ENCODE measurements at regions not wholly inside any gene's neighbourhood (a gene's known extent, or its start where the extent isn't known, plus 50 kb on each side); places are given as distances from the start of the nearest gene placed in this dataset.

DNA sequence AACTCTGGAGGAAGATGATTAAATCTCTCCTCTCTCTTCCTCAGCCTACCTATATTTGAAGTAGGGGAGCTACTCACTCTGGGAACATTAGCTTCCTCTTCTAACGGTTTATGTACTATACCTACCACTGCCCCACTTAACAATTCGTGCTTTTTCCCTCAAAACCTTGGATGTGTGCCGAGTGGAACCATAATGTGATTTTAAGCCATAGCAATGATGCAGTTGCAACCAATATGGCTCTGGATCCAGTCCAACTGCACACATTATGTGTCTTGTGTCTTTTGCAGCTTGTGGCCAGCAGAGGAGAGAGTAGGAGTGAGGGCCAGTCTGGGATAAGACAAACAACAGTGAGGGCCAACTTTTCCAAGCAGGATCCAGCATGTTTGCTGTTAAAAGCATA is 170.7 kb downstream of the GATA3 start:
- DNase-seq = no peak

DNA sequence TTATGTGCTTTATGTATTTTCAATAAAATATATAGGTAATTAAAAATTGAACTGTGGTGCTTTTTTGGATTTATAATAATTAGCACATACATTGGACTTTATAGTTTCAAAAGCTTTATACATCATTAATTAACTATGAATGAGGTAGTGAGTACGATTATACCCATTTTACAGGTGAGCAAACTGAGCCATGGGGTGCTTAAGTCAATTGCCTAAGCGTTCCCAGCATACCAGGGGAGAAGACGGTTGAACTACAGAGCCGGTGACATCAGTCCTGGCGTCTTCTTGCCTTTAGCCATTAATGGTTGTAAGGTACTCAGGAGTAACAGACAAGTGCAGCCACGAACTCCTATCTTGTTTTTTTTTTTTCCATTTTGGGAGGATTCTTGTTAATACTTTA is 172.8 kb downstream of the GATA3 start:
- TF ChIP-seq POLR2A (IDR thresholded peaks at IDR 0.05; ENCODE audit: low read length) = no peak
- no peak for DNase-seq

More for the DNA sequence above, 170.7 kb downstream of the GATA3 start:
- TF ChIP-seq GATA1 (IDR thresholded peaks at IDR 0.05; ENCODE audit: low read depth, low read length) (no peak), POLR2A (IDR thresholded peaks at IDR 0.05; ENCODE audit: low read length) (no peak)

DNA sequence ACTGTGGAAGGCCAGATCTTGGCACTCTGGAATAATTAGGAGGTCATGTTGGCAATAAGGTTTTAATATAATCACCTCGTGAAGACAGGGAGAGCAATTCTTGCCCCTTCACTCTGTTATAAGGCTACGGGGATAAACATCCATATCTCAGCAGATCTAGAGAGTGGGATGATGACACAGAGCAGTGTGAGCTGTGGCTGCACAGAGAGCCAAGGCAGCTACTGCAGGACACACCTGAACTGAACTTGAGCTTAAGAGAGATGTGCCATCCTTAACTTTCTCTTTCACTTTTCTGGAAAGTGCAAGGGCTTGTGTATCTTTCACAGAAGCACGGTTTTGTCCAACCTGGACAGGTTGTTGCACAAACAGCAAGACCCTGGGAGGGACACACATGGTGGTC is 174.7 kb downstream of the GATA3 start:
- TF ChIP-seq POLR2A (IDR thresholded peaks at IDR 0.05; ENCODE audit: low read length) (no peak), GATA1 (IDR thresholded peaks at IDR 0.05; ENCODE audit: low read depth, low read length) (no peak)
- no peak for DNase-seq

DNA sequence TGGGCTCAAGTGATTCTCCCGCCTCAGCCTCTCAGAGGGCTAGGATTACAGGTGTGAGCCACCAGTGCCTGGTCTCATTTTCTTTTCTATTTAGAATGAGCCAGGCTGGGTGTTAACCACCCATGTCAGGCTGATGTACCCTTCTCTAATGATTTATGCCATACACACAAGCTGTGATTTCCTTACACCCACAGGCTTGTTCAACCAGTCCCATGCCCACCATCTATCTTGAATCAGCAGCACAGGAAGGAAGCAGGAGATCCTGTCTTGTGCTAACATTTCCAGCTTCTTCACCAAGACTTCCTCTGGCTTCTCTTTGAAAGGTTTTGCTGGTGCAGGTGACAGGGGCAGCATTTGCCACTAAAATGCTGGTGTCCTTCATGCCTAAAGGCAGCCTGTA is 176.4 kb downstream of the GATA3 start:
- no peak for DNase-seq
- TF ChIP-seq POLR2A (IDR thresholded peaks at IDR 0.05; ENCODE audit: low read length) = no peak
- no peak for TF ChIP-seq GATA1 (IDR thresholded peaks at IDR 0.05; ENCODE audit: low read depth, low read length)

DNA sequence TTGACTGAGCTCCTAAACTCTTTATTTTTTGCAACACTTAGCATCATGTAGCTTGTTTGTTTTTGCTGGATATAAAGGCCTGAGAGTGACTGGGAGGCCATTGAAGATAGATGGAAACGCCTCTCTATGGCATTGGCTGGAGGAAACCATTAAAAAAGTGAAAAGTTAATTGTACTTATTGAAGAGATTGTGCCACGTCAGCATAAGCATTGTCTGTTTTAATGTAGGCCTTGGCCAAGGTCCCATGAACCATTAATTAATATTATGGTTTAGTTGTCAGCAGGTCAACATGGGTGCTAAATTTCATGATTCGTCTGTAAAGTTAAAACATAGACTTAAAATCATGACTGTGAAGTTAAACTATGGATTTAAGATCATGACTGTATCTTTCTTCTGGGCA is 178.6 kb downstream of the GATA3 start:
- TF ChIP-seq GATA1 (IDR thresholded peaks at IDR 0.05; ENCODE audit: low read depth, low read length) (no peak), POLR2A (IDR thresholded peaks at IDR 0.05; ENCODE audit: low read length) (no peak)
- DNase-seq = no peak

DNA sequence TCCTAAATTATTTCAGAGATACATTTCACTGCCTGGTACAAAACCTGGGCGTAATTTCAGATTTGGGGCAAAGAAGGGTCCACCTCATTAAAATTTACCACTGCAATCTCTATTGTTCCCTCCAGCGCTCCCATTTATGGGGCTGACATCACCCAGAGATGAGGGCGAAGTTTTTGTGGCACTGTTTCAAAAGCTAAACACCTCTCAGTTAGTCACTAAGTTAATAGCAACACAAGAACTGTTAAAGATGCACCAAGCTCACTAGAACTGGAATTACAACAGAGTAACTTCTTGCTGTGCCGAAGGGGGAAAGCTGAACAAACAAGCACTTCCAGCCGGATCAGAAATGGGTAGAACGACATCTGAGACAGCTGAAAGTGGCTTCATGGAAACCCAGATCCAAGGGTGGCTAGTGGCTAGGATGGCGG is 179.4 kb downstream of the GATA3 start:
- TF ChIP-seq GATA1 (IDR thresholded peaks at IDR 0.05; ENCODE audit: low read depth, low read length) (no peak), POLR2A (IDR thresholded peaks at IDR 0.05; ENCODE audit: low read length) (no peak)
- DNase-seq = no peak

DNA sequence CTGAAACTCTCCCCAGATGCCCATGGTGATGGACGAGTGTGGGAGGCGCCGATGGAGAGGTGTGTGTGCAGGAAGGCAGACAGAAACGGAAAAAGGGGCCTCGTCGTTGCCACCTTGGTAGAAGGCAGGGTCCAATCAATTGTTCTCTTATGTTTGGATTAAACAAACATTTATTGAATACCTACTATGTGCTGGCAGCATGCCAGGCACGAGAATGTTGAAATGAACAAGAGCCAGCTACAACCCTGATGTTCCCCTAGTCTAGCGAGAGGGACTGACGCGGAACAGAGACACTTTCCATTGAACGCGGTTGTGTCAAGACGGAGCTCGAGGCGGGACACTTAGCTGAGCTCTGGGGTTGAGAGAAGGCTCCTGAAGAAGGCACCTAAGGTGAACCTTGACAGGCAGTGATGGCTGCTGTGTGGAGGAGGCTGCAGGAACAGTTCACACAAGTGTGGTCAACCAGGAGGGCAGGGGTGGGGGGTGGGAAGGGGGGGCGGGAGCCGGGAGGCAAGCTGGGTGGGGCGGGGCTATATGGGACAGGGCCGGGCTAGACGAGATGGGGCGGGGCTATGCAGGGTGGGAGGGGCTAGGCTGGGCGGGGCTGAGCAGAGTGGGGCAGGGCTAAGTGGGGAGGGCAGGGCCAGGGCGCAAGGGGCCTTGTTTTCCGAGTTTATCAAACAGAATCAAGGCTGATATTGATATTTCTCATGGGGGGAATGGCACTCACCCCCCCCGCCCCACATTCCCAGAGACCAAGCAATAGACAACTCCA is 181.0 kb downstream of the GATA3 start:
- TF ChIP-seq POLR2A (IDR thresholded peaks at IDR 0.05; ENCODE audit: low read length) (no peak), GATA1 (IDR thresholded peaks at IDR 0.05; ENCODE audit: low read depth, low read length) (no peak)
- DNase-seq = no peak

DNA sequence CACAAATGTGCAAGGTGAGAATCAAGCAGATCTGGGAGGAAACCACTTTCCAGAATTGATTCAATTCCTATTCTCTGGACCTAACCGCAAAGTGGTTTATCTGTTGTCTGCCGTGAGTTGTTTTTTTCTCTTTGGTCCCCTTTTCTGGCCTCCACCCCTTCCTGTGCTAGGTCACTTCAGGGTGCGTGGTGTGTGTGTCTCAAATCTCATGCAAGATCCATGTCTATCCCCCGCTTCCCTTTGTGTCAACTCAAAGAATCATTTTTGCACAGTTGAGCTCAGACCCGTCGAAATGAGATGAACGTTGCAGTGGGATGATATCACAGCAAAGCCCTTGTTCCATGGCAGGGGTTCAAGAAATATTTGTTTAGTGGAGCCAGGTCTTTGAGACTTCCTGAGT is 184.5 kb downstream of the GATA3 start:
- no peak for DNase-seq
- TF ChIP-seq POLR2A (IDR thresholded peaks at IDR 0.05; ENCODE audit: low read length) = no peak
- TF ChIP-seq GATA1 (IDR thresholded peaks at IDR 0.05; ENCODE audit: low read depth, low read length) = no peak

DNA sequence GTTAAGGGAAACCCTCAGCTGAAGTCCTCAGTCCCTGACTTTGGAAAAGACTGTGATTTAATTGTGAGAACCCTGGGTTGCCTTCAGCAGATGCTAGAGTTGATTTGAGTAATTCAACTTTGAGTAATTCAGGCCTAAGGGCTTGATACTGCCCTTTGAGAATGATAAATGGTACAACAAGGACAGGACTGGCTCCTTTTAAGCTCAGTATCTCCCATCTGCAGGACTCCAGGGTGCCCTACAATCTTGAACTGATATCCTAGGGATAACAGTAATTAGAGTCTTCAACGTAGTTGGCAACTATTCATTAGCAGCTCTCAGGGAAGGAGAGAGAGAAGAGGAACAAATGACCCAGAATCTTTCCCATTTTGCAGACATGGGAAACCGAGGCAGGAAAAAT is 186.4 kb downstream of the GATA3 start:
- no peak for TF ChIP-seq GATA1 (IDR thresholded peaks at IDR 0.05; ENCODE audit: low read depth, low read length)
- no peak for TF ChIP-seq POLR2A (IDR thresholded peaks at IDR 0.05; ENCODE audit: low read length)
- DNase-seq = no peak

DNA sequence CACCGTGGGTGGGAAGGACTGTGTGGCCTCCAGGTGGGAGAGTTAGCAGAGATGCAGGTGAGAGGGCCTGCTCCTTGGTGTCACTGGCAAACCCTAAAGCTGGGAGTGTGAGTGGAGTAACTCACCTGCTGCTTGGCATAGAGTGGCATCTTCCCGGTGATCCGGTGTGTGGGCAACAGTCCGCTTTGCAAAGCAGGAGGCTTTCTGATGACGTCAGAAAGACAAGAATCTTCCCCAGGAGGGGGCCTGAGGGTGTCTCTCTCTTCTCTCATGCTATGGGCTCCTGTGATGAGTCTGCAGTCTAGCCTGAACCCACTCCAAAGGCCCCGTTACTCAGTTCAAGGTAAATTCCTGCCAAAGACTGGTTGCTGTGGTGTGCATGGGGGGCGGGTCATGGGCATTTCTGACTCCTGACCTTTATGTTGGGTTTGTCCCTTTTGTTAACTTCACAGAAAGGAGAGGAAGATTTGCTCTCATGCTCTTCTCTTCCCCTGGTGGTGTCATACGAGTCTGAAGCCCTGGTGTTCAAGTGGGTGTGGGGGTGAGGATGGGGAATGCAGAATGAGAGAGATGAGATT is 187.9 kb downstream of the GATA3 start:
- DNase-seq = no peak
- TF ChIP-seq POLR2A (IDR thresholded peaks at IDR 0.05; ENCODE audit: low read length) = no peak

DNA sequence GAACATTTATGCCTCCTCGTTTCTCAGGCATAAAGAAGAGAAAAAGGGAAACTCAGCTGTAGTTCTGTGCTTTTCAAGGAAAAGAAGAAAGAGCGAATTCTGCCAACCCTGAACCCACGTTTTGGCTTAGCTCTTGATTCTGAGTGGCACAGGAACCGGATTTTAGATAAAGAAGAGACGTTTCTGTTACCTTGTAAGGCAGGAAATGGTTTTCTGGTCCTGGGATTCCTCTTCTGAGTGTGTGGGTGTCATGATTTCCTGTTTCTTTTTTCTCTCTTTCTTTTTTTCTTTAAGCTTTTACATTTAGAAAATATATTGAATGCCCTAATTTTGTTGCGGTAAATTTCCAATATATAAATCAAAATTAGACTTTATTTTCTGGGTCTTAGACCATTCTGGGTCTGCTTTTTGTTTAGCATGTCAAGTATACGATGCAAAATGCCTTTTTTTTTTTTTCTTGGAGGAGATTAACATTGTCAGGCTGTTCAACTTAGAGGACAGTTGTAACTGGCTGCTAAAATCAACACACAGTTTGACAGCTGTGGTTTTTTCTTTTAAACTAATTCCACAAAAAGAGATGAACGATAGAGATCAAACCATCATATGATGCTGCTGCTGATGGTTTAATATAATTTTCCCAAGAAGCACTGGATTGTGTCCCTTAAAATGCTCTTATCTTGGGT is 190.8 kb downstream of the GATA3 start:
- no peak for DNase-seq
- TF ChIP-seq GATA1 (IDR thresholded peaks at IDR 0.05; ENCODE audit: low read depth, low read length) (no peak), POLR2A (IDR thresholded peaks at IDR 0.05; ENCODE audit: low read length) (no peak)

DNA sequence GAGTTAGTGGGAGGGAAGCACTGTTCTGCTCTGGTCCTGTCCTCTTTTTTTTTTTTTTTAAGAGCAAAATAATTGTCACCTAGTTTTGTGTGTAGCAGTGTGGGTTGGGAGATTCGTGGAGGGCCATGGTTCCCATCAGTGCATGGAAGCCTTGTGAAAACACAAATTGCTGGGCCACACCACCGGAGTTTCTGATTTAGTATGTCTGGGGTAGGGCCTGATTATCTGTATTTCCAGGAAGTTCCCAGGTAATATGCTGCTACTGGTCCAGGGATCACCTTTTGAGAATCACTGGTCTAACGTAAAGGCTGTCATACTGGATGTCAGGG is 191.3 kb downstream of the GATA3 start:
- TF ChIP-seq GATA1 (IDR thresholded peaks at IDR 0.05; ENCODE audit: low read depth, low read length) = no peak
- no peak for TF ChIP-seq POLR2A (IDR thresholded peaks at IDR 0.05; ENCODE audit: low read length)
- no peak for DNase-seq

DNA sequence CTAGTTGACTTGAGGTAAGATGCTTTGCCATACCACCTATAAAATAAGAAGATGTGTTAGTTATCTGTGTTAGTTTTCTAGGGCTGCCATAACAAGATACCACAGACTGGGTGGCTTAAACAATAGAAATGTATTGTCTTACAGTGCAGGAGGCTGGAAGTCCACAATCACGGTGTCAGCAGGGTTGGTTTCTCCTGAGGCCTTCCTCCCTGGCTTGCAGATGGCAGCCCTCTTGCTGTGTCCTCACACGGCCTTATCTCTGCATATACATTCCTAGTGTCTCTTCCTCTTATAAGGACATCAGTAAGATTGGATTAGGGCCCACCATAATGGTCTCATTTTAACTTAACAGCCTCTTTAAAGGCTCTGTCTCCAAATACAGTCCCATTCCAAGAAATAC is 192.1 kb downstream of the GATA3 start:
- no peak for DNase-seq
- TF ChIP-seq GATA1 (IDR thresholded peaks at IDR 0.05; ENCODE audit: low read depth, low read length) = no peak

DNA sequence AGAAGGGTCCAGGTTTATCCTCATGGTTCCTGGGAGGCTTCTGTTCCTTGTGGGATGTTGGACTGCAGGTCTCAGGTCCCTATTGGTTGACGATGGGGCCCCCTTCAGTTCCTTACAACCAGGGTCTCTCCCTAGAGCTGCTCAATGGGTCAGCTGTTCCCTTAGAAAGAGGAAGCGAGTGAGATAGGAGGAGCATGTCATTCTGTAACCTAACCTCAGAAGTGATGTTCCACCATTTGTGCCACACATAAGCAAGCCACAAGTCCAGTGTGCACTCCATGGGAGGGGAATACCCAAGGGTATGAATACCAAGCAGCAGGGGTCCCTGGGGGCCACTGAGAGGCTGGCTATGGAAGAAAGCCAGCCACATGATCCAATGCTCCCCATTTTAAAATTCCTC is 192.7 kb downstream of the GATA3 start:
- no peak for TF ChIP-seq POLR2A (IDR thresholded peaks at IDR 0.05; ENCODE audit: low read length)
- TF ChIP-seq GATA1 (IDR thresholded peaks at IDR 0.05; ENCODE audit: low read depth, low read length) = no peak
- DNase-seq = no peak

DNA sequence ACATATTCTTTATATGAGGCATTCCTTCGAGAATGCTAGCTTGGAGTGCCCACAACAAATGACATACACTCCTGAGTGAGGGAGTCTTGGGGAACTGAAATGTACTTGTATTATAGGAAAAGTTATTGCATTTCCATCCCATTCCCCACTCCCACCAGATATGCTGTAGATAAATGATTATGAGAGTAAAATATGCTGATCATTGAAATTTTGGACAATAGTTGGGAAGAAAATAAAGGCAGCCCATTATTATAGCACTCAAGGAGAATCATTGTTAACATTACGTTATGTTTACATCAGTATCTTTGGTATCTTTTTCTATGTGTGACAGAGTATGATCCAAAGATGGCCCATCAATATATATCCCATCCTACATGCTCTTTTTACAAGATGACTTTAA is 194.4 kb downstream of the GATA3 start:
- no peak for TF ChIP-seq GATA1 (IDR thresholded peaks at IDR 0.05; ENCODE audit: low read depth, low read length)
- TF ChIP-seq POLR2A (IDR thresholded peaks at IDR 0.05; ENCODE audit: low read length) = no peak
- no peak for DNase-seq
